IMR-90 (cell line): ENCODE measurements at regions not wholly inside any gene's neighbourhood (a gene's known extent, or its start where the extent isn't known, plus 50 kb on each side); places are given as distances from the start of the nearest gene placed in this dataset.

ENCODE experiments used
- ATAC-seq: fragments of 200-7000 bp; cut with Tn5 transposase; 2 replicates; pipeline ENCODE4 v1.9.1; 2020; ENCODE audit warnings: low read depth, mild to moderate bottlenecking, moderate library complexity
- BruUV-seq: library from RNA; stranded (reverse); fragments of 400-500 nt; replicated peaks from 2 replicates; lab custom pipeline; 2021; lab: Mats Ljungman, UMichigan
- CTCF ChIA-PET: fragments of 300-600 bp; formaldehyde crosslinking; extraction: SDS; loops from one replicate; lab custom pipeline; 2021; ENCODE audit warnings: antibody characterized with exemption; lab: Yijun Ruan, JAX
- POLR2A ChIA-PET: fragments of 300-600 bp; sonication (Branson Sonifier 250); formaldehyde crosslinking; loops from one replicate; lab custom pipeline; 2022; ENCODE audit warnings: antibody characterized with exemption; ENCODE audit not compliant: unreplicated experiment; lab: Charles Lee
- DNase-seq: peaks from one replicate; pipeline ENCODE4 v3.0.0; 2013
- H2AFZ ChIP-seq: replicated peaks from 2 replicates; pipeline ENCODE3; 2013; ENCODE audit warnings: low read length, mild to moderate bottlenecking; ENCODE audit not compliant: poor library complexity
- H2AK5ac ChIP-seq: 2 replicates; pipeline ENCODE4 v1.6.1; 2013; ENCODE audit warnings: low read depth, low read length, inconsistent platforms
- H2AK9ac ChIP-seq: replicated peaks from 2 replicates; pipeline ENCODE3; 2013; ENCODE audit warnings: mild to moderate bottlenecking, low read depth, low read length, moderate library complexity; ENCODE audit not compliant: poor library complexity
- H2BK120ac ChIP-seq: 2 replicates; pipeline ENCODE4 v1.6.1; 2013; ENCODE audit warnings: low read depth, low read length, inconsistent platforms
- H2BK15ac ChIP-seq: 3 replicates; pipeline ENCODE4 v1.6.1; 2013; ENCODE audit warnings: low read depth, low read length, inconsistent platforms
- H2BK20ac ChIP-seq: 2 replicates; pipeline ENCODE4 v1.6.1; 2013; ENCODE audit warnings: low read depth, mild to moderate bottlenecking, inconsistent platforms, low read length, moderate library complexity
- H2BK5ac ChIP-seq: 2 replicates; pipeline ENCODE4 v1.6.1; 2013; ENCODE audit warnings: mild to moderate bottlenecking, low read depth, low read length, inconsistent platforms; ENCODE audit not compliant: poor library complexity, severe bottlenecking
- H3K14ac ChIP-seq: replicated peaks from 2 replicates; pipeline ENCODE4 v1.6.1; 2013; ENCODE audit warnings: low read depth, low read length, inconsistent platforms
- H3K18ac ChIP-seq: 2 replicates; pipeline ENCODE4 v1.6.1; 2013; ENCODE audit warnings: low read depth, low read length, control low read depth
- H3K23ac ChIP-seq: 2 replicates; pipeline ENCODE4 v1.6.1; 2013; ENCODE audit warnings: low read depth, low read length, inconsistent platforms
- H3K27ac ChIP-seq: 2 replicates; pipeline ENCODE4 v1.5.1; 2013; ENCODE audit warnings: mild to moderate bottlenecking, control low read depth, low read length; ENCODE audit not compliant: insufficient read depth
- H3K27me3 ChIP-seq: 2 replicates; pipeline ENCODE4 v1.6.1; 2013; ENCODE audit warnings: low read length; ENCODE audit not compliant: control insufficient read depth, insufficient read depth
- H3K36me3 ChIP-seq: 2 replicates; pipeline ENCODE4 v1.6.1; 2013; ENCODE audit warnings: low read length, mixed read lengths; ENCODE audit not compliant: control insufficient read depth, insufficient read depth
- H3K4ac ChIP-seq: 2 replicates; pipeline ENCODE4 v1.6.1; 2013; ENCODE audit warnings: low read depth, low read length, inconsistent platforms
- H3K4me1 ChIP-seq: 2 replicates; pipeline ENCODE4 v1.6.1; 2013; ENCODE audit warnings: low read length, mixed read lengths; ENCODE audit not compliant: control insufficient read depth, insufficient read depth
- H3K4me2 ChIP-seq: 2 replicates; pipeline ENCODE4 v1.6.1; 2013; ENCODE audit warnings: low read depth, mild to moderate bottlenecking, control low read depth, low read length, moderate library complexity
- H3K4me3 ChIP-seq: 2 replicates; pipeline ENCODE4 v1.5.1; 2013; ENCODE audit warnings: low read depth, mild to moderate bottlenecking, control low read depth, low read length, moderate library complexity; ENCODE audit not compliant: insufficient read depth
- H3K56ac ChIP-seq: 2 replicates; pipeline ENCODE4 v1.6.1; 2013; ENCODE audit warnings: low read length, inconsistent platforms; ENCODE audit not compliant: insufficient read depth; ENCODE audit errors: extremely low read depth
- H3K79me1 ChIP-seq, 2 experiments: 2 replicates each; pipeline ENCODE4 v1.6.1; 2013; ENCODE audit warnings: low read length in 2 of 2, inconsistent platforms in 1 of 2, low read depth in 1 of 2
- H3K9ac ChIP-seq: 2 replicates; pipeline ENCODE4 v1.6.1; 2013; ENCODE audit warnings: low read depth, low read length, control low read depth
- H3K9me1 ChIP-seq: 2 replicates; pipeline ENCODE4 v1.6.1; 2013; ENCODE audit warnings: low read length, inconsistent platforms; ENCODE audit not compliant: insufficient read depth
- H3K9me3 ChIP-seq: 2 replicates; pipeline ENCODE4 v1.6.1; 2013; ENCODE audit warnings: low read length; ENCODE audit not compliant: control insufficient read depth, insufficient read depth
- H4K20me1 ChIP-seq: 2 replicates; pipeline ENCODE4 v1.6.1; 2013; ENCODE audit warnings: low read length, inconsistent platforms; ENCODE audit not compliant: insufficient read depth
- H4K5ac ChIP-seq: 2 replicates; pipeline ENCODE4 v1.6.1; 2013; ENCODE audit warnings: mild to moderate bottlenecking, low read depth, low read length, control low read depth
- H4K8ac ChIP-seq, 2 experiments: 2 replicates each; pipeline ENCODE4 v1.6.1; 2013; ENCODE audit warnings: low read depth in 2 of 2, low read length in 2 of 2, control low read depth in 1 of 2, inconsistent platforms in 1 of 2
- H4K91ac ChIP-seq: 2 replicates; pipeline ENCODE4 v1.6.1; 2013; ENCODE audit warnings: low read depth, low read length, inconsistent platforms; ENCODE audit not compliant: insufficient read depth
- FOS ChIP-seq: fragments of 150-350 bp; IDR thresholded peaks from 2 replicates; pipeline ENCODE4 v1.6.1; 2016; ENCODE audit warnings: low read depth, low read length
- WGBS, 2 experiments: methylation state at CpG; one replicate each; pipeline versions ENCODE4 v1.1.5 to v1.1.7; 2013; ENCODE audit warnings: missing lambda C conversion rate in 2 of 2; ENCODE audit not compliant: insufficient read length in 1 of 2; ENCODE audit errors: extremely low coverage in 2 of 2; 5-methylcytosine and 5-hydroxymethylcytosine counted together
- dilution Hi-C: fragments of 300-500 bp; cut with HindIII; formaldehyde crosslinking; loops from one replicate; pipeline ENCODE4 v1.14.3; 2018; ENCODE audit warnings: low sequenced_read_pairs; ENCODE audit not compliant: unreplicated experiment
- in situ Hi-C: fragments of 300-500 bp; cut with MboI; formaldehyde crosslinking; loops from 3 replicates; pipeline ENCODE4 v1.14.3; 2019; ENCODE audit warnings: low sequenced_read_pairs, inconsistent platforms, mixed read lengths
- intact Hi-C: fragments of 100-400 bp; cut with micrococcal nuclease; formaldehyde crosslinking; loops from 2 replicates; pipeline ENCODE4 v1.10.0; 2022
- TF ChIP-seq, protein P1 (sequence below): conservative IDR thresholded peaks from 2 replicates; pipeline ENCODE4 v1.5.1; 2012; ENCODE audit warnings: mild to moderate bottlenecking, low read depth, low read length, improper control_type of control experiment

DNA sequence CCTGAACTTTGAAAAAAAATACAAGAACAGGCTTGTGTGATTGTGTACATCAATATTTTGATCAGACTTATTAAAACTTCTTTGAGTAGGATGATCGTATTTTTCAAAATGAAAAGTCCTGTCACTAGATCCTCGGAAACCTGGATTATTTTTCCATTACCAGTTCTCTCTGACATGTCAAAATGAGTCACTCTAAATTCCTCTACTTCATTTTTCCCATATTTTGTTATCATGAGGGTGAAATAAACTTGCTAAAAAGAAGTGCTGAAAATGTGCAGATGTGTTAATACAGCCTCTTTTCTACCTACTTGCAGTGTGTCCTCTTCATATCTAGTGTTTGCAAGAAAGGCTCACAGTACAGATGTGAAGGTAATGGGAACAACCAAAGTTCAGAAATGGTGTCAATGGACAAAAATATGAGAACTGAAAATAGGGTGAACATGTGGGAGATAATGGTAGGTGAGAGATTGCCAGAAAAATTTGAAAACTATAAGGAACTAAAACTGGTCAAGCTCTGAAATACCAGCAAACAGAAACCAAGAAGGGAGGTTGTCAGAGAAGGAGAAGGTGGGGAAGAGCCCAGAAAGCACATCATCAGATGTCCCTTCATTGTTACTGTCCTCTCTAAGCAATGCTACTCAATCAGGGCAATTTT lies 108.2 kb downstream of the EOMES start:
- Histone ChIP-seq H4K91ac (no peak overlapping the region), H2AK5ac (no peak overlapping the region), H2BK15ac (peak overlapping the region; percentile 12; the same call in 2 of the 3 replicates), H3K79me1 (no peaks in the 10 kb centered on the region), H2BK5ac (peak overlapping the region; percentile 54), H3K9me1 (no peaks in the 10 kb centered on the region), H3K36me3 (no peaks in the 10 kb centered on the region), H3K56ac (no peak overlapping the region), H3K9ac (no peak overlapping the region), H2BK20ac (peak overlapping the region; percentile 43; the same call in 1 of the 2 replicates), H3K4me3 (no peak overlapping the region), H3K18ac (peak overlapping the region; percentile 43; the same call in 1 of the 2 replicates), H3K27me3 (no peaks in the 10 kb centered on the region), H2AFZ (no peak overlapping the region), H2AK9ac (no peak overlapping the region), H2BK120ac (peak overlapping the region; percentile 39; the same call in 1 of the 2 replicates), H4K8ac (peak overlapping the region in 1 of 2 experiments; percentile 23; a peak in 1 of 4 replicates), H3K4ac (no peak overlapping the region), H3K23ac (no peak overlapping the region), H3K4me2 (no peak overlapping the region; the same call in 1 of the 2 replicates), H4K20me1 (no peaks in the 10 kb centered on the region), H3K14ac (peak overlapping the region; percentile 10; the same call in 1 of the 2 replicates), H4K5ac (no peak overlapping the region; the same call in 1 of the 2 replicates), H3K9me3 (peaks cover 7% of the 10 kb centered on the region), H3K27ac (no peak overlapping the region), H3K4me1 (peaks cover 3% of the 10 kb centered on the region; the same call in 1 of the 2 replicates)
- no CpG with 5 or more reads among the region's 2 CpGs for WGBS, 2 experiments
- TF ChIP-seq, protein P1, sequence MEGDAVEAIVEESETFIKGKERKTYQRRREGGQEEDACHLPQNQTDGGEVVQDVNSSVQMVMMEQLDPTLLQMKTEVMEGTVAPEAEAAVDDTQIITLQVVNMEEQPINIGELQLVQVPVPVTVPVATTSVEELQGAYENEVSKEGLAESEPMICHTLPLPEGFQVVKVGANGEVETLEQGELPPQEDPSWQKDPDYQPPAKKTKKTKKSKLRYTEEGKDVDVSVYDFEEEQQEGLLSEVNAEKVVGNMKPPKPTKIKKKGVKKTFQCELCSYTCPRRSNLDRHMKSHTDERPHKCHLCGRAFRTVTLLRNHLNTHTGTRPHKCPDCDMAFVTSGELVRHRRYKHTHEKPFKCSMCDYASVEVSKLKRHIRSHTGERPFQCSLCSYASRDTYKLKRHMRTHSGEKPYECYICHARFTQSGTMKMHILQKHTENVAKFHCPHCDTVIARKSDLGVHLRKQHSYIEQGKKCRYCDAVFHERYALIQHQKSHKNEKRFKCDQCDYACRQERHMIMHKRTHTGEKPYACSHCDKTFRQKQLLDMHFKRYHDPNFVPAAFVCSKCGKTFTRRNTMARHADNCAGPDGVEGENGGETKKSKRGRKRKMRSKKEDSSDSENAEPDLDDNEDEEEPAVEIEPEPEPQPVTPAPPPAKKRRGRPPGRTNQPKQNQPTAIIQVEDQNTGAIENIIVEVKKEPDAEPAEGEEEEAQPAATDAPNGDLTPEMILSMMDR: no peak
- peak; percentile 13; the same call in 1 of the 2 replicates for TF ChIP-seq FOS
- dilution Hi-C loops (no loop called here), in situ Hi-C loops (no loop called here), intact Hi-C loops (no loop called here)
- ATAC-seq: peak; percentile 60
- CTCF ChIA-PET: no interaction called here
- no TSS peak for BruUV-seq
- POLR2A ChIA-PET: no interaction called here
- DNase-seq: peak; percentile 55
